Cardiac septum (tissue), 1 donor: ENCODE measurements at regions not wholly inside any gene's neighbourhood (a gene's known extent, or its start where the extent isn't known, plus 50 kb on each side); places are given as distances from the start of the nearest gene placed in this dataset.
"Not testable (repeated sequence)": the region's sequence is repeated elsewhere in the genome, so short reads cannot be mapped to it uniquely, and the experiment has no call there.

Source experiments
- DNase-seq: peaks from one replicate; pipeline ENCODE4 v3.0.0-alpha.2; 2020; ENCODE audit warnings: low spot score
- intact Hi-C: fragments of 100-400 bp; cut with DNase I; formaldehyde crosslinking; loops from one replicate; pipeline ENCODE4 v1.14.0; 2022
- donor health status: DM: no; HTN: no; CAD: no.

GRCh38 chr2:210730672-210731071, 174.3 kb downstream of the CPS1 start:
- no peak for DNase-seq

GRCh38 chr2:210746826-210747225, 190.4 kb downstream of the CPS1 start:
- intact Hi-C loops, DNase-seq: not testable (repeated sequence)

More at GRCh38 chr2:210730672-210731071, 174.3 kb downstream of the CPS1 start:
- intact Hi-C loops = no loop called here

- DNase-seq = no peak
- intact Hi-C loops = no loop called here
These were observed 196.1 kb downstream of the CPS1 start for GRCh38 chr2:210752532-210752931.

GRCh38 chr2:210753386-210753785, 197.0 kb downstream of the CPS1 start:
- DNase-seq = no peak
- intact Hi-C loops = no loop called here

GRCh38 chr2:210756855-210757254, 200.5 kb downstream of the CPS1 start:
- intact Hi-C loops = no loop called here

GRCh38 chr2:210762604-210763588, 206.5 kb downstream of the CPS1 start:
- intact Hi-C loops = no loop called here
- no peak for DNase-seq

More at GRCh38 chr2:210756855-210757254, 200.5 kb downstream of the CPS1 start:
- DNase-seq = no peak

- intact Hi-C loops = no loop called here
- no peak for DNase-seq
These were observed 212.0 kb downstream of the CPS1 start for GRCh38 chr2:210768329-210768910.

- DNase-seq = no peak
- intact Hi-C loops = no loop called here
These were observed 220.4 kb downstream of the CPS1 start for GRCh38 chr2:210776756-210777155.

GRCh38 chr2:210782222-210782621, 225.8 kb downstream of the CPS1 start:
- DNase-seq = no peak
- intact Hi-C loops = no loop called here

- intact Hi-C loops, DNase-seq: not testable (repeated sequence)
These were observed 231.4 kb downstream of the CPS1 start for GRCh38 chr2:210787831-210788230.

- intact Hi-C loops = no loop called here
- no peak for DNase-seq
These were observed 235.6 kb downstream of the CPS1 start for GRCh38 chr2:210792000-210792399.

GRCh38 chr2:210795506-210795905, 239.1 kb downstream of the CPS1 start:
- no peak for DNase-seq
- intact Hi-C loops = no loop called here

GRCh38 chr2:210798180-210798579, 241.8 kb downstream of the CPS1 start:
- no peak for DNase-seq
- intact Hi-C loops = no loop called here

GRCh38 chr2:210814251-210815025, 258.0 kb downstream of the CPS1 start:
- intact Hi-C loops = no loop called here
- DNase-seq = no peak

- DNase-seq = no peak
- intact Hi-C loops = no loop called here
These were observed 260.4 kb downstream of the CPS1 start for GRCh38 chr2:210816769-210817168.

- no peak for DNase-seq
- intact Hi-C loops = no loop called here
These were observed 262.1 kb downstream of the CPS1 start for GRCh38 chr2:210818473-210818872.

GRCh38 chr2:210833403-210833802, 277.0 kb downstream of the CPS1 start:
- intact Hi-C loops = no loop called here
- DNase-seq = no peak

GRCh38 chr2:210839034-210839433, 282.6 kb downstream of the CPS1 start:
- intact Hi-C loops = no loop called here
- DNase-seq = no peak

GRCh38 chr2:210839450-210839849, 283.1 kb downstream of the CPS1 start:
- intact Hi-C loops = no loop called here
- no peak for DNase-seq

- no peak for DNase-seq
- intact Hi-C loops = no loop called here
These were observed 286.5 kb downstream of the CPS1 start for GRCh38 chr2:210842896-210843295.
